ENCODE measurements at regions not wholly inside any gene's neighbourhood (a gene's known extent, or its start where the extent isn't known, plus 50 kb on each side); places are given as distances from the start of the nearest gene placed in this dataset.

GRCh38 chr1:219372916-219373615 lies 199.4 kb downstream of the LYPLAL1 start:
- no peak for TF ChIP-seq CTCF (IDR thresholded peaks at IDR 0.05; ENCODE audit: extremely low read depth, low read depth, low read length)
- H3K79me2 ChIP-seq (ENCODE audit: insufficient read depth, low read length), result no peaks in the 10 kb centered on the region
- H3K4me3 ChIP-seq (ENCODE audit: insufficient read depth, low read length), result no peak overlapping the region
- H2AFZ ChIP-seq (ENCODE audit: low read length), result no peak overlapping the region
- H3K4me1 ChIP-seq (ENCODE audit: insufficient read depth, low read length), result peaks cover 6% of the 10 kb centered on the region
- H3K4me2 ChIP-seq (ENCODE audit: insufficient read depth, low read length), result no peak overlapping the region
- H4K20me1 ChIP-seq (ENCODE audit: insufficient read depth, low read length), result no peaks in the 10 kb centered on the region
- no peak overlapping the region for H3K27ac ChIP-seq (ENCODE audit: low read depth, low read length)
- no peak for DNase-seq (ENCODE audit: insufficient read length, low spot score, missing footprints)
- H3K9me3 ChIP-seq (ENCODE audit: low read depth, low read length), result no peaks in the 10 kb centered on the region
- H3K27me3 ChIP-seq (ENCODE audit: insufficient read depth, low read length), result no peaks in the 10 kb centered on the region
- no peaks in the 10 kb centered on the region for H3K36me3 ChIP-seq (ENCODE audit: insufficient read depth, low read length)

GRCh38 chr1:219371471-219371870 lies 197.8 kb downstream of the LYPLAL1 start:
- H3K4me2 ChIP-seq (ENCODE audit: insufficient read depth, low read length), result no peak overlapping the region
- no peak for TF ChIP-seq CTCF (IDR thresholded peaks at IDR 0.05; ENCODE audit: extremely low read depth, low read depth, low read length)
- DNase-seq (ENCODE audit: insufficient read length, low spot score, missing footprints), result no peak
- H3K4me1 ChIP-seq (ENCODE audit: insufficient read depth, low read length), result peaks cover 6% of the 10 kb centered on the region
- no peaks in the 10 kb centered on the region for H3K27me3 ChIP-seq (ENCODE audit: insufficient read depth, low read length)
- H3K9me3 ChIP-seq (ENCODE audit: low read depth, low read length), result no peaks in the 10 kb centered on the region
- H2AFZ ChIP-seq (ENCODE audit: low read length), result no peak overlapping the region
- H4K20me1 ChIP-seq (ENCODE audit: insufficient read depth, low read length), result no peaks in the 10 kb centered on the region
- H3K79me2 ChIP-seq (ENCODE audit: insufficient read depth, low read length), result no peaks in the 10 kb centered on the region
- H3K27ac ChIP-seq (ENCODE audit: low read depth, low read length), result no peak overlapping the region
- no peaks in the 10 kb centered on the region for H3K36me3 ChIP-seq (ENCODE audit: insufficient read depth, low read length)
- no peak overlapping the region for H3K4me3 ChIP-seq (ENCODE audit: insufficient read depth, low read length)

GRCh38 chr1:219367496-219367895 lies 193.8 kb downstream of the LYPLAL1 start:
- no peak overlapping the region for H3K4me3 ChIP-seq (ENCODE audit: insufficient read depth, low read length)
- no peak overlapping the region for H3K4me2 ChIP-seq (ENCODE audit: insufficient read depth, low read length)
- DNase-seq (ENCODE audit: insufficient read length, low spot score, missing footprints), result no peak
- no peaks in the 10 kb centered on the region for H3K36me3 ChIP-seq (ENCODE audit: insufficient read depth, low read length)
- TF ChIP-seq CTCF (IDR thresholded peaks at IDR 0.05; ENCODE audit: extremely low read depth, low read depth, low read length), result no peak
- no peaks in the 10 kb centered on the region for H3K27me3 ChIP-seq (ENCODE audit: insufficient read depth, low read length)
- no peaks in the 10 kb centered on the region for H4K20me1 ChIP-seq (ENCODE audit: insufficient read depth, low read length)
- H3K27ac ChIP-seq (ENCODE audit: low read depth, low read length), result no peak overlapping the region
- no peak overlapping the region for H2AFZ ChIP-seq (ENCODE audit: low read length)
- H3K4me1 ChIP-seq (ENCODE audit: insufficient read depth, low read length), result peaks cover 6% of the 10 kb centered on the region
- no peaks in the 10 kb centered on the region for H3K79me2 ChIP-seq (ENCODE audit: insufficient read depth, low read length)
- H3K9me3 ChIP-seq (ENCODE audit: low read depth, low read length), result no peaks in the 10 kb centered on the region

GRCh38 chr1:219365451-219365850 lies 191.8 kb downstream of the LYPLAL1 start:
- Histone ChIP-seq H3K79me2 (ENCODE audit: insufficient read depth, low read length) (no peaks in the 10 kb centered on the region), H3K36me3 (ENCODE audit: insufficient read depth, low read length) (no peaks in the 10 kb centered on the region), H3K4me2 (ENCODE audit: insufficient read depth, low read length) (no peak overlapping the region), H3K27me3 (ENCODE audit: insufficient read depth, low read length) (no peaks in the 10 kb centered on the region), H2AFZ (ENCODE audit: low read length) (no peak overlapping the region), H4K20me1 (ENCODE audit: insufficient read depth, low read length) (no peaks in the 10 kb centered on the region), H3K4me1 (ENCODE audit: insufficient read depth, low read length) (peaks cover 6% of the 10 kb centered on the region), H3K4me3 (ENCODE audit: insufficient read depth, low read length) (no peak overlapping the region), H3K9me3 (ENCODE audit: low read depth, low read length) (no peaks in the 10 kb centered on the region), H3K27ac (ENCODE audit: low read depth, low read length) (no peak overlapping the region)
- no peak for DNase-seq (ENCODE audit: insufficient read length, low spot score, missing footprints)
- no peak for TF ChIP-seq CTCF (IDR thresholded peaks at IDR 0.05; ENCODE audit: extremely low read depth, low read depth, low read length)
